Gastrocnemius medialis (tissue), 4 donors: ENCODE measurements at regions not wholly inside any gene's neighbourhood (a gene's known extent, or its start where the extent isn't known, plus 50 kb on each side); places are given as distances from the start of the nearest gene placed in this dataset.
A peak's percentile ranks its signal among the peaks of the same experiment; 100 is the strongest.

Experiments used
- ATAC-seq, 2 donors: fragments of 150-250 bp; one replicate each; pipeline ENCODE4 v1.9.1; 2016
- DNase-seq, 2 donors: peaks; one replicate each; pipeline ENCODE4 v3.0.0-alpha.2; 2019
- H3K27ac ChIP-seq, 4 donors: fragments of 200-600 bp; sonication (generic); 1 replicate in 1 of 4; 2 replicates in 3 of 4; pipeline ENCODE4 v1.5.1; 2016 to 2018; ENCODE audit warnings: mild to moderate bottlenecking in 2 of 4, moderate library complexity in 1 of 4
- H3K27me3 ChIP-seq, 3 donors: fragments of 200-600 bp; sonication (generic) in 2 of 3; 1 replicate in 1 of 3; 2 replicates in 2 of 3; pipeline versions ENCODE4 v1.5.1 to v1.6.0; 2016 to 2019; ENCODE audit warnings: mild to moderate bottlenecking in 1 of 3, moderate library complexity in 1 of 3
- H3K36me3 ChIP-seq, 2 donors: fragments of 200-600 bp; sonication (generic) in 1 of 2; one replicate each; pipeline ENCODE4 v1.5.1; 2017 to 2018
- H3K4me1 ChIP-seq, 2 donors: fragments of 200-600 bp; sonication (generic) in 1 of 2; one replicate each; pipeline ENCODE4 v1.5.1; 2016 to 2017; ENCODE audit warnings: mild to moderate bottlenecking in 2 of 2
- H3K4me3 ChIP-seq, 4 donors: fragments of 200-600 bp; sonication (generic) in 3 of 4; 1 replicate in 1 of 4; 2 replicates in 3 of 4; pipeline ENCODE4 v1.5.1; 2016 to 2019; ENCODE audit warnings: mild to moderate bottlenecking in 2 of 4
- H3K9me3 ChIP-seq, 3 donors: fragments of 200-600 bp; sonication (generic) in 2 of 3; 1 replicate in 1 of 3; 2 replicates in 2 of 3; pipeline ENCODE4 v1.5.1; 2016 to 2019
- POLR2A ChIP-seq, 2 donors: fragments of 450-650 bp; IDR thresholded peaks; one replicate each; pipeline ENCODE4 v1.6.1; 2017; ENCODE audit warnings: antibody characterized with exemption in 2 of 2, mild to moderate bottlenecking in 2 of 2, moderate library complexity in 2 of 2
- in situ Hi-C, 4 donors: fragments of 200-750 bp; cut with MboI; loops; one replicate each; pipeline versions ENCODE4 v1.15.0 to v1.8.0; 2017; ENCODE audit warnings: low sequenced_read_pairs in 4 of 4
- intact Hi-C: fragments of 100-400 bp; cut with DNase I; formaldehyde crosslinking; loops from one replicate; pipeline ENCODE4 v1.15.1; 2023; ENCODE audit warnings: low total_unique reads
- TF ChIP-seq, protein P1 (sequence below), 5 experiments: fragments of 450-650 bp in 3 of 5; fragments of 200-600 bp in 2 of 5; sonication (generic) in 2 of 5; IDR thresholded peaks in 4 of 5; conservative IDR thresholded peaks in 1 of 5; 1 replicate in 4 of 5; 2 replicates in 1 of 5; pipeline ENCODE4 v1.5.1; 2016 to 2019; ENCODE audit warnings: antibody characterized with exemption in 5 of 5, mild to moderate bottlenecking in 3 of 5, moderate library complexity in 3 of 5

DNA sequence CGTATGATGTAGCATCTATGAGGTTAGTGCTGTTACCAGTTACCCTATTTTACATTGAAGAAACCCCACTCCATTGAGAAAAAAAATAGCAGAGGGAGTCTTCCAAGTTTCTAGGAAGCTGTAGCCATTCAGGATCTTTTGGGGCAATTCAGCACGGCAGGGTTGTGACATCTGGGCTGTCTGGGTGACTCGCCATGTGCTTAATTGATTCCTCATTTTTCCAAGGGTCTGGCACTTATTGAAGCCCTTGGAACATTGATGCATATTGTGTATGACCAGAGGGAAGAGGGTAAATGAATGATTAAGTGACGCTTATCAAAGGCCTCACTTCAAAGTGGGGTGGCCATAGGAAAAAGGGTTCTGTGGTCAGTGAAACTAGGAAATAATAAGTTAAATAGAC lies 248.7 kb downstream of the ARHGAP12 start:
- Histone ChIP-seq H3K4me1 (peaks cover 17 to 24% of the 10 kb centered on the region in 2 donors), H3K36me3 (no peaks in the 10 kb centered on the region), H3K27me3 (no peaks in the 10 kb centered on the region), H3K4me3 (no peak overlapping the region), H3K27ac (no peak overlapping the region), H3K9me3 (peaks cover 0 to 11% (median 2%) of the 10 kb centered on the region in 3 donors)
- in situ Hi-C loops (no loop called here), intact Hi-C loops (loop anchor here (5.0 kb wide), 1 partner anchor 58 kb away; no protein-coding TSS in a partner anchor)
- ATAC-seq (no peak), DNase-seq (no peak)
- TF ChIP-seq, protein P1, sequence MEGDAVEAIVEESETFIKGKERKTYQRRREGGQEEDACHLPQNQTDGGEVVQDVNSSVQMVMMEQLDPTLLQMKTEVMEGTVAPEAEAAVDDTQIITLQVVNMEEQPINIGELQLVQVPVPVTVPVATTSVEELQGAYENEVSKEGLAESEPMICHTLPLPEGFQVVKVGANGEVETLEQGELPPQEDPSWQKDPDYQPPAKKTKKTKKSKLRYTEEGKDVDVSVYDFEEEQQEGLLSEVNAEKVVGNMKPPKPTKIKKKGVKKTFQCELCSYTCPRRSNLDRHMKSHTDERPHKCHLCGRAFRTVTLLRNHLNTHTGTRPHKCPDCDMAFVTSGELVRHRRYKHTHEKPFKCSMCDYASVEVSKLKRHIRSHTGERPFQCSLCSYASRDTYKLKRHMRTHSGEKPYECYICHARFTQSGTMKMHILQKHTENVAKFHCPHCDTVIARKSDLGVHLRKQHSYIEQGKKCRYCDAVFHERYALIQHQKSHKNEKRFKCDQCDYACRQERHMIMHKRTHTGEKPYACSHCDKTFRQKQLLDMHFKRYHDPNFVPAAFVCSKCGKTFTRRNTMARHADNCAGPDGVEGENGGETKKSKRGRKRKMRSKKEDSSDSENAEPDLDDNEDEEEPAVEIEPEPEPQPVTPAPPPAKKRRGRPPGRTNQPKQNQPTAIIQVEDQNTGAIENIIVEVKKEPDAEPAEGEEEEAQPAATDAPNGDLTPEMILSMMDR (IDR thresholded peaks at IDR 0.05 in 4 of 5, conservative IDR thresholded peaks at IDR 0.05 in 1 of 5): no peak
- no peak for TF ChIP-seq POLR2A (IDR thresholded peaks at IDR 0.05)

DNA sequence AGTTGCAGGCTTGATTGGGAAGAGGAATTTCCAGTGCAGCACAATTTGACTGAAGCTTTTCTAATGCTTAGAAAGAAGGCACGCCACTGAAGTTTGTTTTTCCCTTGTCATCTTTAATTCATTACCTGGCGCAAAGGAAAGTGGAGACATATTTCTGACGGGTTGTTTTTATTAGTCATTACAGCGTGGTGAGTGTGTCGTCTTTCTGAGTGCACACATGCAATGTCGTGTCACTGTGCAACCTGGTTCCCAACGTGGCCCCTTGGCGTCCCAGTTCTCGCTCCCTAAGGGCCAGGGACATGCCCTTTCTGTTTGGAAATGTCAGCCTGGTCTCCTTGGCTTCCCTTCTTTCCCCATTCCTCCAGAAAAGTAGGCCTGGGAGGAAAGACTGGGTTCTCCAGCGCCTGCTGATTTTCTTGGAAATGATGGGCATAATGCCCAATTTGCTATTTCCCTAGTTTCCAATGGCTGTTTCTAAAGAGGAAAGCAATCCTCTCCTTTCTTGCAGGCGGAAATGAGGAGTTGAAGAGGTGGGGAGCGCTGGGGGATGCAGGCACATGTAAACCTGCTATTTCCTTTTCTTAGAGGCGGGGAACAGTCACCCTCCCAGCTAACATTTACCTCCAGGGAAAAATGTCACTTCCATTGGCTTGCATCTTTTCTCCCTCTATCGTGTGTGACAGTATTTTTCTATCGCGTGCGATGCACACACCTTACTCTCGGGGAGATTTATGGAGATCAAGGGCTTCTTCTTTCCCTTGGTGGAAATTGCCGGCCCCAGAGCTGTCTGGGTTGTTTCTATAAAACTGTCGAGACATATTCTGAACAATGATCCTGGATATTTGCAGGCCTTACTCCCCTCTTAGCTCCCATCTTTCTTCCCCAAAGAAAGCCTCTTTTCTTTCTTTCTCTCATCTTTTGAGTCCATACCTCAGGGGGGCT lies 249.8 kb downstream of the ARHGAP12 start:
- intact Hi-C loops: loop anchor here (5.0 kb wide), 1 partner anchor 57 kb away; no protein-coding TSS in a partner anchor
- Histone ChIP-seq H3K4me1 (peaks cover 17 to 24% of the 10 kb centered on the region in 2 donors), H3K27me3 (no peaks in the 10 kb centered on the region), H3K36me3 (no peaks in the 10 kb centered on the region), H3K4me3 (peak overlapping the region in 2 of 4 donors; percentile 12 to 26), H3K9me3 (peaks cover 0 to 13% (median 2%) of the 10 kb centered on the region in 3 donors), H3K27ac (peak overlapping the region; percentile 65 to 73 (median 70))
- DNase-seq (no peak), ATAC-seq (peak in 1 of 2 donors; percentile 62)
- in situ Hi-C loops: no loop called here
- TF ChIP-seq, protein P1 (IDR thresholded peaks at IDR 0.05 in 4 of 5, conservative IDR thresholded peaks at IDR 0.05 in 1 of 5): no peak
- no peak for TF ChIP-seq POLR2A (IDR thresholded peaks at IDR 0.05)

DNA sequence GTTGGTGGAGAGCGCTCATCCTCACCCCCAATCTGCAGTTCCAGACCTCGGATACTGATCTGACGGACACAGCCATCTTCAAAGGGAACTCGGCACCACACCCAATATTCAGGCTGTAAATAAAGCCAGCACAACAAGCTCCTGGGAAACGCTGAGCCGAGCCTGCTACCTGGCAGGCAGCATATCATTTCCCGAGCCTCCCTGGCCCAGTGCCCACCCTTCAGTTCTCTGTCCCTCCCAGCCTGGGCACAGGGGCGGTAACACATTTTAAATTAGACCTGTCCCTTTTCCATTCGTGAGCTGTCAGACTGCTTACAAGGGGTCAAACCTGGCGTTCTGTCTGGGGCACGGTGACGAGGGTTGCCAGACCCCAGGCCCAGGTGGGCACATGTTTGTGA lies 250.5 kb downstream of the ARHGAP12 start:
- intact Hi-C loops: loop anchor here (5.0 kb wide), 1 partner anchor 56 kb away; no protein-coding TSS in a partner anchor

DNA sequence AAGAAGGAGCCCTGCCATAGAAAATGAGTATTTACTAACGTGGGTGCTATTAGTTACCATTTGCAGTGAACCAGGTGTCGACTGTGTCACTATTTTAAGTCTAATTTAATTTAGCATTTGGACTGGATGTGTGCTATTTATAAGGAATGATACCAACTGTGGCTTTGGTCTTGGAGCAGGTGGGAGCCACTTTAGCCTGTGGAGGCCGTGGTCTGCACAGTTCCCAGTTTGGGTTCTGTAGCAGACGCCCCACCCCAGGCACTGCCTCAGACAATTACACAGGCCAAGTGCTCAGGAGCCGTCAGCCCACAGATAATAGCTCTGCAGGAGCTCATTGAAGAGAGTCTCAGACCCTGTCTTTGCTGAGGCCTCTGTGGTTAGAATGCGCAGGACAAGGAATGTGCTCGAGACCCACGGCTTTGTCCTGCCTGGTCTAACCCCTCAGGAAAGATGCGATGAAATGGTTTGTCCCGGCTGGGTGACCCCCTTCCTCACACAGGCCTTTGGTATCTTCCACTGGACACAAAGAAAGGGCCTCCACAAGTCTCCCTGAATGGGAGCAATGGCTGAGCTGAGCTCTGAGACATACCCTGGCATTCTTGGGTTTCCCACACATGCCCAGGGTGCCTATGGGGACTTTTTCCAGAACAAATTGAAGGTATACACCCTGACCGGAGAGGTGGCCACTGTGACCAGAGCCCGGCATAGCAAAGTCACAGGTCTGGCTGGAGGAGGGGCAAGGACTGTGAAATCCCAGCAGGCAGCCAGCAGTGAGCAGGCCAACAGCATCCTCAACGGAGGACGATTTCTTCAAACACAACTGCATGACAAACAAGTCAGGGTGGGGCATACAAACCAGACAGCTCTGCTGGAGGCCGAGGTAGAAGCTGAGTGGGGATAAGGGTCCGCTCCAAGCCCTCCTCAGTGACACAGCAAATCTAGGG lies 251.2 kb downstream of the ARHGAP12 start:
- Histone ChIP-seq H3K27ac (peak overlapping the region; percentile 65 to 73 (median 70)), H3K27me3 (no peaks in the 10 kb centered on the region), H3K4me1 (peaks cover 17 to 24% of the 10 kb centered on the region in 2 donors), H3K9me3 (peaks cover 0 to 13% (median 2%) of the 10 kb centered on the region in 3 donors), H3K36me3 (no peaks in the 10 kb centered on the region), H3K4me3 (peak overlapping the region in 3 of 4 donors; percentile 12 to 26 (median 24))
- in situ Hi-C loops: no loop called here
- DNase-seq (peak in 1 of 2 donors; percentile 28), ATAC-seq (peak; percentile 56 to 74)
- no peak for TF ChIP-seq POLR2A (IDR thresholded peaks at IDR 0.05)
- TF ChIP-seq, protein P1 (IDR thresholded peaks at IDR 0.05 in 4 of 5, conservative IDR thresholded peaks at IDR 0.05 in 1 of 5): no peak
- intact Hi-C loops: loop anchor here (5.0 kb wide), 1 partner anchor 55 kb away; no protein-coding TSS in a partner anchor

More for the DNA sequence above, 250.5 kb downstream of the ARHGAP12 start:
- Histone ChIP-seq H3K27me3 (no peaks in the 10 kb centered on the region), H3K36me3 (no peaks in the 10 kb centered on the region), H3K4me3 (peak overlapping the region in 3 of 4 donors; percentile 12 to 26 (median 24)), H3K4me1 (peaks cover 17 to 24% of the 10 kb centered on the region in 2 donors), H3K27ac (peak overlapping the region; percentile 65 to 73 (median 70)), H3K9me3 (peaks cover 0 to 13% (median 2%) of the 10 kb centered on the region in 3 donors)
- in situ Hi-C loops: no loop called here
- ATAC-seq (peak; percentile 64 to 65), DNase-seq (peak in 1 of 2 donors; percentile 51)
- no peak for TF ChIP-seq POLR2A (IDR thresholded peaks at IDR 0.05)
- TF ChIP-seq, protein P1 (IDR thresholded peaks at IDR 0.05 in 4 of 5, conservative IDR thresholded peaks at IDR 0.05 in 1 of 5): no peak
